Smooth muscle cell (in vitro differentiated cells): ENCODE measurements at regions not wholly inside any gene's neighbourhood (a gene's known extent, or its start where the extent isn't known, plus 50 kb on each side); places are given as distances from the start of the nearest gene placed in this dataset.

ENCODE experiments used
- DNase-seq: peaks from one replicate; lab custom pipeline; 2025; ENCODE audit not compliant: unreplicated experiment; lab: John Stamatoyannopoulos, UW
- H2AFZ ChIP-seq: fragments of 200-600 bp; sonication (generic); 2 replicates; pipeline ENCODE4 v1.6.0; 2016; ENCODE audit warnings: antibody characterized with exemption, low read depth, mild to moderate bottlenecking
- H3F3A ChIP-seq: fragments of 200-600 bp; sonication (generic); 2 replicates; pipeline ENCODE4 v1.6.0; 2017; ENCODE audit warnings: antibody characterized with exemption, low read depth
- H3K27ac ChIP-seq: fragments of 200-600 bp; sonication (generic); 2 replicates; pipeline ENCODE4 v1.5.1; 2016; ENCODE audit warnings: low read depth, mild to moderate bottlenecking
- H3K27me3 ChIP-seq: fragments of 200-600 bp; sonication (generic); 2 replicates; pipeline ENCODE4 v1.6.1; 2016; ENCODE audit warnings: low read depth, mild to moderate bottlenecking
- H3K36me3 ChIP-seq: fragments of 200-600 bp; sonication (generic); 2 replicates; pipeline ENCODE4 v1.5.1; 2016; ENCODE audit warnings: low read depth
- H3K4me1 ChIP-seq: fragments of 200-600 bp; sonication (generic); 2 replicates; pipeline ENCODE4 v1.5.1; 2016; ENCODE audit warnings: low read depth
- H3K4me2 ChIP-seq: fragments of 200-600 bp; sonication (generic); 2 replicates; pipeline ENCODE4 v1.6.0; 2016; ENCODE audit warnings: mild to moderate bottlenecking
- H3K4me3 ChIP-seq: fragments of 200-600 bp; sonication (generic); 2 replicates; pipeline ENCODE4 v1.5.1; 2016; ENCODE audit warnings: mild to moderate bottlenecking
- H3K79me2 ChIP-seq: fragments of 200-600 bp; sonication (generic); 2 replicates; pipeline ENCODE4 v1.6.0; 2016; ENCODE audit warnings: low read depth, mild to moderate bottlenecking
- H3K9ac ChIP-seq: fragments of 200-600 bp; sonication (generic); 2 replicates; pipeline ENCODE4 v1.6.0; 2016; ENCODE audit warnings: low read depth
- H3K9me3 ChIP-seq: fragments of 200-600 bp; sonication (generic); replicated peaks from 2 replicates; pipeline ENCODE4 v1.5.1; 2016; ENCODE audit warnings: low read depth
- H4K20me1 ChIP-seq: fragments of 200-600 bp; sonication (generic); 2 replicates; pipeline ENCODE4 v1.6.0; 2016; ENCODE audit warnings: low read depth
- WGBS: methylation state at CpG from one replicate; pipeline ENCODE4 v1.1.7; 2016; ENCODE audit warnings: low lambda C conversion rate; 5-methylcytosine and 5-hydroxymethylcytosine counted together
- TF ChIP-seq, protein P1 (sequence below): fragments of 200-600 bp; sonication (generic); IDR thresholded peaks from 2 replicates; pipeline ENCODE4 v1.5.1; 2017; ENCODE audit warnings: borderline replicate concordance, mild to moderate bottlenecking, antibody characterized with exemption; ENCODE audit not compliant: insufficient read depth, poor library complexity, severe bottlenecking

DNA sequence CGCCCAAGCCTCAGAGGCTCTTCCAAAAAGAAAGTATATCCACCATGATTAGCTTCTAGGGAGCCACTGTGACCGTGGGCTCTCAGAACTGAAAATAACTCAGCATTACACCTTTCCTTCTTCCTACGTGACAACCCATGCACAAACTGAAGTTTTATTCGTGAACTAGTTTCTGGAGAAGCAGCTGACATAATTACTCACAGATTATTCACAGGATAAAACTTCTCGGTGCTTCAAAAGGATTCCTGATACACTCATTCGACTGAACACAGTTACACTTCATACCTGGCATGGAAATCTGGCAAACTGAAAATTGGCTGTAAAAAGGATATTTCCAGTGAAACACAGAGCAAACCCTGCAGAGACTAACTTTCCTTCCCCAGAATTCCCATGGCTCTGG is 139.2 kb upstream of the PTER start:
- H3K9ac ChIP-seq, result no peak overlapping the region
- no peak overlapping the region for H3K27ac ChIP-seq
- no peaks in the 10 kb centered on the region for H3K9me3 ChIP-seq
- 76% methylated on average over 6 of the region's 6 CpGs for WGBS
- H3K4me3 ChIP-seq, result no peak overlapping the region
- no peaks in the 10 kb centered on the region for H3K79me2 ChIP-seq
- H3F3A ChIP-seq, result no peaks in the 10 kb centered on the region
- DNase-seq, result no peak
- H4K20me1 ChIP-seq, result no peaks in the 10 kb centered on the region
- H3K36me3 ChIP-seq, result no peaks in the 10 kb centered on the region
- H3K27me3 ChIP-seq, result no peaks in the 10 kb centered on the region
- no peak overlapping the region for H3K4me2 ChIP-seq
- H3K4me1 ChIP-seq, result no peaks in the 10 kb centered on the region
- H2AFZ ChIP-seq, result no peak overlapping the region
- TF ChIP-seq, protein P1, sequence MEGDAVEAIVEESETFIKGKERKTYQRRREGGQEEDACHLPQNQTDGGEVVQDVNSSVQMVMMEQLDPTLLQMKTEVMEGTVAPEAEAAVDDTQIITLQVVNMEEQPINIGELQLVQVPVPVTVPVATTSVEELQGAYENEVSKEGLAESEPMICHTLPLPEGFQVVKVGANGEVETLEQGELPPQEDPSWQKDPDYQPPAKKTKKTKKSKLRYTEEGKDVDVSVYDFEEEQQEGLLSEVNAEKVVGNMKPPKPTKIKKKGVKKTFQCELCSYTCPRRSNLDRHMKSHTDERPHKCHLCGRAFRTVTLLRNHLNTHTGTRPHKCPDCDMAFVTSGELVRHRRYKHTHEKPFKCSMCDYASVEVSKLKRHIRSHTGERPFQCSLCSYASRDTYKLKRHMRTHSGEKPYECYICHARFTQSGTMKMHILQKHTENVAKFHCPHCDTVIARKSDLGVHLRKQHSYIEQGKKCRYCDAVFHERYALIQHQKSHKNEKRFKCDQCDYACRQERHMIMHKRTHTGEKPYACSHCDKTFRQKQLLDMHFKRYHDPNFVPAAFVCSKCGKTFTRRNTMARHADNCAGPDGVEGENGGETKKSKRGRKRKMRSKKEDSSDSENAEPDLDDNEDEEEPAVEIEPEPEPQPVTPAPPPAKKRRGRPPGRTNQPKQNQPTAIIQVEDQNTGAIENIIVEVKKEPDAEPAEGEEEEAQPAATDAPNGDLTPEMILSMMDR, result no peak

DNA sequence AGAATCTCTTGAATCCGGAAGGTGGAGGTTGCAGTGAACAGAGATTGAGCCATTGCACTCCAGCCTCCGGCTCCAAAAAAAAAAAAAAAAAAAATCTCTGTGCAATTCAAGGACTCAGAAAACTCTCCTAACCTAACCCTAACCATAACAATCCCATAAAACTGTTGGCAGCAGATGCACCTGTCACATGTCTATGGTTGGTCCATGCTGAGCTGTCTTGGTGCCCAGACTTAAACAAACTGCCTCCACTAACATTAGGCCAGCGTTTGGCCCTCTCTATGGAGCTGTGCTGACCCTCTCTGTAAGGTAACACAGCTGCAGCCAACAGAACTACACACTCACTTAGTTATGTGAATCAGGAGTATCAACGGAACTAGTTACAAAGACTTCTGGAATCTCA is 132.5 kb upstream of the PTER start:
- Histone ChIP-seq H4K20me1 (no peaks in the 10 kb centered on the region), H3F3A (no peaks in the 10 kb centered on the region), H3K79me2 (no peaks in the 10 kb centered on the region), H3K27ac (no peak overlapping the region), H3K4me2 (no peak overlapping the region), H3K36me3 (no peaks in the 10 kb centered on the region), H3K4me1 (no peaks in the 10 kb centered on the region), H3K27me3 (no peaks in the 10 kb centered on the region), H3K4me3 (no peak overlapping the region), H3K9ac (no peak overlapping the region), H3K9me3 (no peaks in the 10 kb centered on the region), H2AFZ (no peak overlapping the region)
- WGBS, result 90% methylated on average over 4 of the region's 4 CpGs
- TF ChIP-seq, protein P1, result no peak
- no peak for DNase-seq

DNA sequence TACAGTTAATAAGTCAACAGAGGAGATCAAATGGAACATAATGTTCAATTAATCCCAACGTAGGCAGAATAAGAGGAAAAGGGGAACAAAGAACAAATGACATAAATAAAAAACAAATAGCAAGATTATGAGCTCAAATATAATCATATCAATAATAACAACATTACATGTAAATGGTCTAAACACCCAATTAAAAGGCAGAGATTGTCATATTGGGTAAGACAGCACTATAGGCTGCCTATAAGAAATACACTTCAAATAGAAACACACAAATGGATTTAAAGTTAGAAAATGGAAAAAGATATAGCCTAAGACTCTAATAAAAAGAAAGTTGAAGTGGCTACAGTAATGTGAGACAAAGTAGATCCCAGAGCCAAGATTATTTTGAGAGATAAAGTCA is 126.4 kb upstream of the PTER start:
- DNase-seq, result no peak
- H3K79me2 ChIP-seq, result no peaks in the 10 kb centered on the region
- no peaks in the 10 kb centered on the region for H4K20me1 ChIP-seq

GRCh38 chr10:16314259-16314658 is 122.6 kb upstream of the PTER start:
- no peaks in the 10 kb centered on the region for H3K9me3 ChIP-seq
- H2AFZ ChIP-seq, result no peak overlapping the region
- TF ChIP-seq, protein P1, result no peak
- no peaks in the 10 kb centered on the region for H3K27me3 ChIP-seq
- DNase-seq, result no peak
- no peak overlapping the region for H3K27ac ChIP-seq
- no peaks in the 10 kb centered on the region for H4K20me1 ChIP-seq
- H3K79me2 ChIP-seq, result no peaks in the 10 kb centered on the region
- no peak overlapping the region for H3K4me3 ChIP-seq
- no peaks in the 10 kb centered on the region for H3K4me1 ChIP-seq
- no peak overlapping the region for H3K4me2 ChIP-seq
- H3K9ac ChIP-seq, result no peak overlapping the region
- no peaks in the 10 kb centered on the region for H3F3A ChIP-seq
- no peaks in the 10 kb centered on the region for H3K36me3 ChIP-seq

More for the DNA sequence above, 126.4 kb upstream of the PTER start:
- WGBS, result 76% methylated on average over 1 of the region's 1 CpG
- no peak overlapping the region for H3K4me3 ChIP-seq
- no peaks in the 10 kb centered on the region for H3K36me3 ChIP-seq
- TF ChIP-seq, protein P1, result no peak
- H3F3A ChIP-seq, result no peaks in the 10 kb centered on the region
- no peak overlapping the region for H3K4me2 ChIP-seq
- H3K27me3 ChIP-seq, result no peaks in the 10 kb centered on the region
- H3K9ac ChIP-seq, result no peak overlapping the region
- no peak overlapping the region for H3K27ac ChIP-seq
- H3K9me3 ChIP-seq, result no peaks in the 10 kb centered on the region
- no peak overlapping the region for H2AFZ ChIP-seq
- no peaks in the 10 kb centered on the region for H3K4me1 ChIP-seq
